HG03460 (cell line): ENCODE measurements at regions not wholly inside any gene's neighbourhood (a gene's known extent, or its start where the extent isn't known, plus 50 kb on each side); places are given as distances from the start of the nearest gene placed in this dataset.
"Not testable (repeated sequence)": the region's sequence is repeated elsewhere in the genome, so short reads cannot be mapped to it uniquely, and the experiment has no call there.

Experiments used
- ATAC-seq: cut with Tn5 transposase; IDR thresholded peaks from one replicate; pipeline ENCODE4 v1.9.1; 2021; ENCODE audit not compliant: unreplicated experiment

DNA sequence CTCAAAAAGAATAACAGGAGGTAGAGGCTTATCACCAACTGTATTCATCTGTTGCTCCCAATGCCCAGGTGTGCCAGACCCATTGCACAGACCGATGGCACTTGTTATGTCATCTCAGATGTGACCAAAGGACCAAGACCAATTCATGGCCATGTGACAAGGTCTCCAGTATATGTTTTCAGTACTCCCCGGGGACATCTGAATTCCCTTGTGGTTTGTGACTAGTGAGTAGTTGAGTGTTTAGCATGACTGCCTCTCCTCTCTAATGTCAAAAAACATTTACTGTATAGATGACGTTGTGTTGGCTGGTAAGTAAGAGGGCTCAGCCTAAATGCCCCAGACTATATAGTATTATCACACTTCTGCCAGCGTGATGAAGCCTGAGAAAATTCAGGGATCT, 202.1 kb upstream of the SMIM30 start:
- no peak for ATAC-seq

DNA sequence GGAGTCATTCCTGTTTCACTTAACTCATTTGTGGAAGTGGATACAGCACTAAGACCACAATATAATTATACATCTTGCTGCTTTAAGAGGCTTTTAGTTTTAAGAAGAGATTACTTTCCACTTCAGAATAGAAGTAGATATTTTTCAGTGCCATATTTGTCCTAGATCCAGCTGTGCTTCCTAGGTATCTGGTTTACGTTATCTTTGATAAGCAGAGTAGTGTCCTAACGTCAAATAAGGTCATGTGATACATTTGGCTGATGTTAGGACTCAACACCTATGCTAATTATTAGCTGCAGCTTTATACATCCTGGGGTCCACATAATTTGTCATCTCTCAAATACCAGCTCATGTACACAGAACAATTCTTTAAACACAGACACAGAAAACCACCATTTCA, 196.2 kb upstream of the SMIM30 start:
- ATAC-seq, result no peak

DNA sequence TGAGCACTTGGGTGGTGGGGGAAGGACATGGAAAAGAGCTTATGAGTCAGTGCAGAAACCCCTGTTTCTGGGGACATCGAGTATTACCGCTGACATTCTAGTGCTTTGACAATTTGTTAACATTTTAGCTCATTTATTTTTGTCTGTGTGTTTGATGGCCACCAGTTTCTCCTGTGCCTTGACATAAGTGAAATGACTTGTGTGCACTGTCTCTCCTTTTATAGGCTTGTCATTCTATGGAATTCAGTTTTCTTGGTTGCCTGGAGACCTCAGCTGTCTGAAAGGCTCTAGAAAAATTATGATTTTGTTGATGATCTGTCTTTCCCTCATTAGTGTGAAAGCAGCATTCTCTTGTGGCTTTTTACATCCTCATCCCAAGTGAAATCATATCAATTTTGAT, 190.0 kb upstream of the SMIM30 start:
- no peak for ATAC-seq

DNA sequence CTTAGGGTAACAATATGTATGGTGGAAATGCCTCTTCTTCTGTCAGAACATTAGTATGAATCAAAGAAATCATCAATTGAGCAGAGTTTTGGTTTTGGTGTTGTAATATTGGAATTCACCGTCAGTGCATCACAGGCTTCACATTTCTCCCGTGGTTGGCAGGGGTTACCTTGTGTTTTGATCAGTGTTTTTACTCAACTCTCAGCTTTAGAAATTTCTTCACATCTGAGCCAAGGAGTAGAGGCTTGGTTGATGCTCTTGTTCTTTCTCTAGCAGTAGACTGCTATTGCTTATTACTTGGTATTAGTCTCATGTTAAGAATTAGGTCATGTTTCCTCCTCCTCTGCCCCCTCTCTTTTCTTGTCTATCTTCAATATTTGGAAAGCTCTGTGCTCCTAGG, 188.8 kb upstream of the SMIM30 start:
- ATAC-seq, result no peak

DNA sequence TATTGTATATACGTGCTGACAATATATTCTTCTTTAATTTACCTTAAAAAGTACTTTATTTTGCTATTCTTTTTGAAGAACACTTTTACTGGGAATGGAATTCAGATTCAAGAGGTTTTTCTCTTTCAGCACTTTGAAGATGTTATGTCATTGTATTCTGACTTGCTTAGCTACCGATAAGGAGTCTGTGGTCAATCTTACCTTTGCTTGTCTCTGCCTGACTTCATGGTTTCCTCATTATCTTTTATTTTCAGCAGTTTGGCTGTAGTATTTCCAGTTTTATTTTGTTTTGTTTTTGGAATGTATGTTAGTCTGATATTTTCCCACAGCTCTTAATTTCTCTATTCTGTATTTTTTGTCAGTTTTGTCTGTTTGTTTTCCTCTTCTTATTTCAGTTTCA, 187.9 kb upstream of the SMIM30 start:
- ATAC-seq, result no peak

DNA sequence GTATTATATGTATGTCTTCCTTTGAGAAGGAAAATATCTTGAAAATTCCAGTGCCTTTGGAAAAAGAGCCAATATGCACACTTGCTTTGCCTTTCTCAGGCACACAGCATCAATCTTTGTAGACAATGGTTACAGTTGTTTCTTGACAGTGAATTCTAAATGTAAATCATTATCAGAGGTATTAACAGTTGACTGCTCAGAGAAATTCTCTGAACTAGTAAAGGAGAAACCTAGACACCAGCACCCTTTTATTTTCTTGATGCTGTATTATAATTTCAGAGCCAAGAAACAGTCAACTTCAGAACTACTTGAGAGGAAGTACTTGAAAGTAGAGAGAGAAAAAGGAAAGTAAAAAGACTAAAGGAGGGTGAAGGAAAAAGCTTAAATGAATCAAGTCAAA, 185.8 kb upstream of the SMIM30 start:
- ATAC-seq, result no peak

DNA sequence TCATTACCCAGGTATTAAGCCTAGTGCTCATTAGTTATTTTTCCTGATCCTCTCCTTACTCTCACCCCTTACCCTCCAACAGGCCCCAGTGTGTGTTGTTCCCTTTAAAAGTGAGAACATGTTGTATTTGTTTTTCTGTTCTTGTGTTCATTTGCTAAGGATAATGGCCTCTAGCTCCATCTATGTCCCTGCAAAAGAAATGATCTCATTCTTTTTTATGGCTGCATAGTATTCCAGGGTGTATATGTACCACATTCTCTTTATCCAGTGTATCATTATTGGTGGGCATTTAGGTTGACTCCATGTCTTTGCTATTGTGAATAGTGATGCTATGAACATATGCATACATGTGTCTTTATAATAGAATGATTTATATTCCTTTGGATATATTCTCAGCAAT, 185.0 kb upstream of the SMIM30 start:
- not testable (repeated sequence) for ATAC-seq

DNA sequence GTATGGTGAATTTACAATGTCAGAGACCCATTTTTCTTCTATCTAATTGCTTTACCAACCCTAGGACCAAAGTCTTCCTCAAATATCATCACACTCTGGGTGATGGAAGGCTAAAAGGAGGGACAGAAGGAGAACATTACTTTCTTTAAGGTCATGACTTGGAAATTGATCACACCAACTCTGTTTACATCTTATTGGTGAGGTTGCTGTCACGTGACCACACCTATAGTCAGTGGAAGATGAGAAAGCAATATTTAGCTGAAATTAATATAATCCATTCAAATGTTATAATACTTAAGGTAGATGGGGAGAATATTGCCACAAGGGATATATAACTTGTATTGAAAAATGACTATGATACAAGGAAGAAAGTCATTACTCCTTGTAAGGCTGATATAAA, 183.6 kb upstream of the SMIM30 start:
- ATAC-seq, result no peak

DNA sequence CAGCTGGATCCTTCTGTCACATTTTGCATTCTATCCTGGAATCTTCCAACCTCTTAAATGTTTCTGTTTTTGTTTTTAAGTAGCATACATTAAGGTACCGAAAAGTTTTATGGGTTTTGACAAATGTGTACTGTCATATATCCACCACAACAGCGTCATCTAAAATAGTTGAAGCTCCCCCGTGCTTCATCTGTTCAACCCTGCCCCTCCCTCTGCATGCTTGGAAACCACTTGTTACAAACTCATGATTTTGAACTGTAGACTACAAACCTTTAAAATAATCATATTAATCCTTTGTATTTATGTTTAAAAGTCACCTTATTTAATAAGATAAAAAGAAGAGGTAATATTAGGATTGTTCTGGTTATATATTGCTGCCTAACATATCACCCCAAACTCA, 182.8 kb upstream of the SMIM30 start:
- ATAC-seq, result no peak

DNA sequence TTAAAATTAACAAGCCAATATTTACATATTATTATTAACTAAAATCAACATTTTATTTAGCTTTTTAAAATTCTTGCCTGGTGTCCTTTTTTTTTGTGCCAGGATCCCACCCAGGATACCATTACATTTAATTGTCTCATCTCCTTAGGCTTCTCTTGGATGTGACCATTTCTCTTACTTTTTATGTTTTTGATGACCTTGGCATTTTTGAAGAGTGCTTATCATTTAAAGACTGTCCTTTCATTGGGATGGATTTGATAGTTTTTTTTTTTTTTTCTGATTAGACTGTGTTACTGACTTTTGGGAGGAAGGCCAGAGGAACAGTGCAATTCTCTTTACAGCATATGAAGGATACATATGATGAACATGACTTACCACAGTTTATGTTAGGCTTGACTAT, 181.4 kb upstream of the SMIM30 start:
- ATAC-seq, result no peak

DNA sequence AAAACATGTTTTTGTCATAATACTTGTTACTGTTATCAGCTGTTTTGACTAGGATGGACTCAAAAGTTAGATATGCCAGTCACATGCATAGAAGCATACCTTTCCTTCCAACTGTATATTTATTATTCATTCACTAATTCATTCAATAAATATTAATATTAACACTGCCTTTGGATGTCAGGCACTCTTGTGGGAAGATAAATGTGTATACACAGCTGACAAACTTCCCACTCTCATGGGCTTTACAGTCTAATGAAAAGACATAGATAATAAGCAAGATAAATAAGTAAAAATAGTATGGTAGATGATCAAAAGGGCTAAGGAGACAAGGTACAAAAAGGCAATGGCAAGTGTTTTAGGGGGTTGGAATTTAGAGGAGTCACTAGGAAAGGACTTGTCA, 180.1 kb upstream of the SMIM30 start:
- ATAC-seq, result no peak

DNA sequence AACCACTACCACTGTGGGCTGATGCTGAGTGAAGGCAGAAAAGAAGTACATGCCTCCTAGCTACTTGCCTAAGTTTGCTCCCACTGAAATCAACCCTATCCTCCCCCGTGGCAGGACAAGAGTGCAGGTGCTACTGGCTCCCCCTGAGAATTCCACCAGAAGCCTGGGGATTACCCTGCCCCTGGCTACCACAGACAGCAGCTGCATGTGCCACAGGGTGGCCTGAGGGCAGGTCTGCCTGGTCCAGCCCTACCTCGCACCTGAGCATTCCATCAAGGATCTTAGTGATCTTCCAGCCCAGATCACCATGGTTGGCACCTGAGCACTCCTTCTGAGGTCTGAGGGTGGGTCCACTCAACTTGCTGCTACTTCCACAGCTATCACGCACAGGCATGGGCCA, 176.4 kb upstream of the SMIM30 start:
- no peak for ATAC-seq

DNA sequence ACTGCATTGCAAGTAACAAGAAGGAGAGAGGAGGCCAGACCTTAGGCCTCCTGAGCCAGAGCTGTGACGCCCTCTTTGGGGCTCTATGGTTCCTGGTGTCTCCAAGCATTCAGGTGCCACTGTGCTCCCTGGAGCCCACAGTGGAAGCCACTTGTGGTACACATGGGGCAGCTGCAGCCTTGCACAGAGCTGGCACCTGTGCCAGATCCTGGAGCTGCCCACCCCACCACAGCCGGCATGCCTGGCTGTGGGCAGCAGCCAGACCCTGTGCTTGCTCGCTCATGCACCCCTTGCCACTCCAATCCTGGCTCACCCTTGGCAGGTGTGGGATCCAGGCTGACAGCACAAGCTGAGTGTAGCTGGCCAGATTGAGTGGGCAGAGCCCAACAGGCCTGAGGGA, 173.8 kb upstream of the SMIM30 start:
- no peak for ATAC-seq

DNA sequence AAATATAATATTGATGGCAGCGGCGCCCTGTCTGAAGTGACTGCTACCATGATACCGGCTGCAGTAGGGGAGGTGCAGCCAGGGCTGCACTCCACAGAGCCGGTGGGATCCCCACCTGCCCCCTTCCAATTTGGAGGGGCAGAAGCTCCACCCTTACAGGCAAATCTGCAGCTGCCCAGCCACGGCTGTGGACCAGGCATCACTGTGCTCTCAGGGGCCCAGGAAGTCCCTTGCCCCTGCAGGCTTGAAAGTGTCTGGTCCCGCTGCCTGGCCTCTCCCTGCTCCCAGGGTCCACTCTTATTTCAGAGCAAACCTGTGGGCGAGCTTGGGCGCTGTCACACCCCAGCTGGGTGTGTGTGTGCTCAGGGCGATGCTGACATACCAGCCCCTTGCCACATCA, 172.7 kb upstream of the SMIM30 start:
- ATAC-seq, result no peak

DNA sequence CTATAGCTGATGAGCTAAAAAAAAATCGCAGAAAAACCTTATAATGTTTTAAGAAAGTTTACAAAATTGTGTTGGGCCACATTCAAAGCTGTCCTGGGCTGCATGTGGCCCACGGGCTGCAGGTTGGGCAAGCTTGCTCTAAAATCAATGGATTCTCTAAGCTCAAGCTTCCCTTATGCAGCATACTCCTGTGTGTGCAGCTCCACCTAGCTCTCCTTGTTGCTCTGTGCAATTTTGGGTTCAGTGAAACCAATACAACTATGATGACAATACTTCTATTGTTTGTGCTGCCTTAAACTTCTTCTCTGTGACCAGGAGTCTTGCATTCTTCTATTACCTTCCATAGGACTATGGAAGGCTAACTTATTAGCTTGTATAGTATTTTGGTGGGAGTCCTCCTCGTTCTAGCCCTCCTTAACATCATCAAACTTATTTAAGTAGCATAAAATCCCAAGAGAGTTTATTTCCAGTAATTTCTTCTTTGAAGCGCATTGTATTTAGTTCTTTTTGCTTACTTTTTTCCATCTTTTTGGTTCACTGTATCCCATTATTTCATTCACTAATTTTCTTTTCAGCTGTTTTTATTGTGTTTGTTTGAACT, 170.9 kb upstream of the SMIM30 start:
- no peak for ATAC-seq

DNA sequence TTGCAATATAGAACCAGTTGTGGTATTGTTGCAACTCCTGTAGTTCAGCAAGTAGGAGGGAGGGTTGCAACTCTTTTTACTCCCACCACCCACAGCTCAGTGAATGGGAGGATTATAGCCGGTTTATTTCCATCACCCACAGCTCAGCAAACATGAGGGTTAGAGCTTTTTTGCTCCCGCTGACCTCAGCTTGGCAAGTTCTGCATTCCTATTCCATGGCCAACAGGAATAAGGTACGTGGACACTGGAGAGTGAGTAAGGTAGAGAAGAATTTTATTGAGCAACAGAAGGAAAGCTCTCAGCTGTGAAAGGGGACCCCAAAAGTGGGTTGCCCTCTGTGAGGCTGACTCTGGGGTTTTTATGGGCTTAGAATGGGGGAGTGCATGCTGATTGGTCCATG, 167.1 kb upstream of the SMIM30 start:
- no peak for ATAC-seq

DNA sequence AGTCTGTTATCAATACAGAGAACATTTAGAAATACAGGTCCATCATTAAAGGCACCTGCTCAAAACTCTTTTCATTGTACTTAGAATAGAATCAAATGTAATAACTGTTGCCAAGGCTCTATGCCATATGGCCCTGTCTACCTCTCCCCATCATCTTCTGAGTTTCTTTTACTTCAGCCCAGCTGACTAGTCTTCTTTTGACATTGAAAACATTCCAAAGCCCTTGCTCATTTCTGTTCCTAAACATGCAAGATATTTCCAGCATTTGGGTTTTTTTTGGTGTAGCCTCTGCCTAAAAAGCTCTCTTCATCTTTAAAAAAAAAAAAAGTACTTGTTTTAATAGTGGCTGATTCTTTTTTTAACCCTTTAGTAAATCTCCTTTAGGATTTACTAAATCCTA, 165.5 kb upstream of the SMIM30 start:
- ATAC-seq, result no peak

DNA sequence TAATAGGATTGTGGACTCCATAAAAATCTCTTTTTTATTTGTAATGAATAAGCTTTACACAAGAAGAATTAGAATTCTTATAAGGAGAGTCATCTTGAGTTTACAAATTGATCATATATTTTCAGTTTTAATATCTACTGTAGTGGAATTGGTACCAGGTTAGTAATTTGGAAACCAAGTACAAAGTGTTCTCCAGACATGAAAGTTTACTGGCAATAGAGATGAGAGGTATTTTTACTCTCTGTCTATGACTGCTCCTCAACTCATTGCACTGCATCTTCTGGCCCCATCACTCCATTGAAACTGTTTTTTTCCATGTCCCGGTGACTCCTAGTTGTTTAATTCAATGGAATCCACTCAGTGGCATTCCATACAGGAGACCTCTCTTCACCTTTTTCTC, 164.5 kb upstream of the SMIM30 start:
- ATAC-seq, result no peak

DNA sequence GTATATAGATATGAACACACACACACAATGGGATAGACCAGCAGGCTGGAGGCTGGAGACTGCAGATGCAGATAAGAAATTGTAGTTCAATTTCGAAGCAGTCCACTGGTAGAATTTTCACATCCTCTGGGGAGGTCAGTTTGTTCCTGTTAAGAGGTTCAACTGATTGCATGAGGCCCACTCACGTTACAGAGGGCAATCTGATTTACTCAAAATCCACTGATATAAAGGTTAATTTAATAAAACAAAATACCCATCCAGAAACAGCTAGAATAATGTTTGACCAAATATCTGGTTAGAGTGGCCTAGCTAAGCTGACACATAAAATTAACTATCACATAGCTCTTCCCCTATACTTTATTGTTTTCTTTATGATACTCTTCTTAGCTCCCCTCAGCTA, 162.9 kb upstream of the SMIM30 start:
- ATAC-seq, result no peak

DNA sequence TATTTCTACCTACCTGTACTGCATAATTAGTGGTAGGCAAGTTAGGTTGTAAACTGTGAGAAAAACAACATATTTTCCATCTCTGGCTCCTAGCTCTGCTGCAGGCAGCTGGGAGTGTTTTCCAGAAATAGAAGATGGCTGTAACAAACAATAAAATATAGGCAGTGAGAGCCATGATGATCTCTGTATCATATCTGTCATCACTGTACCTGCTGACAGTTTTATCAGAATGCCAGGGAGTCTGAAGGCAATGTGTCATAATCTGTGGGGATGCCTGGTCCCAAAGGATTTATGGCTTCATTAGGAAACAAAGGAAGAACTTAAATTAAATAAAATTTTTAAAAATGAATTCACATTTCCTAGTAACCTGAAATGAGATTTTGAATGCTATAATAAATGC, 160.9 kb upstream of the SMIM30 start:
- ATAC-seq, result no peak

DNA sequence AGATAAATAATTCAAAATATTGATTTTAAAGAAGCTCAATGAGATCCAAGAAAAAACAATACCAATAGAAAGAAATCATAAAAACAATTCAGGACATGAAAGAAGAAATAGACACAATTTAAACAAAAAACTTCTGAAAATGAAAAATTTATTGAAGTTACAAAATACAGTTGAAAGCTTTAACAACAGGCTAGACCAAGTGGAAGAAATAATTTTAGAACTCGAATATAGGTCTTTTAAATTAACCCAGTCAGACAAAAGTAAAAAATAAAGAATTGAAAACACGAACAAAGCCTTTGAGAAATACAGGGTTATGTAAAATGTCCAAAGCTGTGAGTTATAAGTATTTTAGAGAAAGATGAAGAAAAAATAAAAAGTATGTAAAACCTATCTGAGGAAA, 152.4 kb upstream of the SMIM30 start:
- ATAC-seq, result no peak

DNA sequence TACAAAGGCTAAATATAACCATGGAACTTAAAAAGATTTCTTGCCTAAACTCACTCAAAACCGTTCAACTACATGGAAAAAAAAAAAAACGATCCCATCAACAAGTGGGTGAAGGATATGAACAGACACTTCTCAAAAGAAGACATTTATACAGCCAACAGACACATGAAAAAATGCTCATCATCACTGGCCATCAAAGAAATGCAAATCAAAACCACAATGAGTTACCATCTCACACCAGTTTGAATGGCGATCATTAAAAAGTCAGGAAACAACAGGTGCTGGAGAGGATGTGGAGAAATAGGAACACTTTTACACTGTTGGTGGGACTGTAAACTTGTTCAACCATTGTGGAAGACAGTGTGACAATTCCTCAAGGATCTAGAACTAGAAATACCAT, 151.2 kb upstream of the SMIM30 start:
- not testable (repeated sequence) for ATAC-seq

DNA sequence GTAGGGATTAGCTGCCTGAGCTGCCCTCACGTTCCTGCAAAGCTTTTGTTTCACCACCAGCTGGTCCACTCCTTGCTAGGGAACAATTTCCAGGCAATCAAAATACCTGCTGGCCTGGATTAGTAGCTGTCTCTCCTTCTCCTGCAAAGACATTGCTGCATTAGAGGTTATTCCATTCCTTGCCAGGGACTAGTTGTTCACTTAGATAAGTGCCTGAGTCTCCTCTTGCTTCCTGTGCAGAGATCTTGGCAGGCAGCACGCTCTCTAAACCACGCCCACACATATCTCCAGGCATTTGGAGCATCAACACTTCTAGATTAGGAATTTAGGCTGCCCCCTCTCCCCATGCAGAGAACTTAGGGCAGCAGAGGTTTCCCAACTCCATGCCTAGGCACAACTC, 150.4 kb upstream of the SMIM30 start:
- no peak for ATAC-seq

DNA sequence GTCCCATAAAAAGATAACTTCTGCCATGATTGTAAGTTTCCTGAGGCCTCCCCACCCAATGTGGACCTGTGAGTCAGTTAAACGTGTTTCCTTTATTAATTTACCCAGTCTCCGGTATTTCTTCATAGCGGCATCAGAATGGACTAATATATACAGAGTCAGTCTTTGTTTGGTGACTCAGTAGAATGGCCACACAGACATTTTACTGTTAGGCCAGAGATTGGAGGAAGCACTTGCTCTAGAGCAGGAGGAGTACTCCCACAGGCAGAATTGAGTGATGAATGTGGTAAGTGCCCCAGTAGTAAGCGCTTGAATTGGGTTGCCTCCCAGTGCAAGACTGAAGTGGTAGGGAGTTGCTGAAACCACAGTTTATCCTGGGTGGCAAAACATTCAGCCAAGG, 149.5 kb upstream of the SMIM30 start:
- no peak for ATAC-seq
